Erythroblast (primary cell): ENCODE measurements at regions not wholly inside any gene's neighbourhood (a gene's known extent, or its start where the extent isn't known, plus 50 kb on each side); places are given as distances from the start of the nearest gene placed in this dataset.

ENCODE experiments used
- GATA1 ChIP-seq: IDR thresholded peaks from 2 replicates; pipeline ENCODE4 v1.6.1; 2011; ENCODE audit warnings: low read depth, mild to moderate bottlenecking, control low read depth, low read length, moderate library complexity
- POLR2A ChIP-seq: IDR thresholded peaks from 2 replicates; pipeline ENCODE4 v1.6.1; 2011; ENCODE audit warnings: mild to moderate bottlenecking, low read length

GRCh38 chr10:62708569-62708968 lies 96.0 kb upstream of the ADO start:
- TF ChIP-seq POLR2A = no peak
- no peak for TF ChIP-seq GATA1
